ENCODE measurements at regions not wholly inside any gene's neighbourhood (a gene's known extent, or its start where the extent isn't known, plus 50 kb on each side); places are given as distances from the start of the nearest gene placed in this dataset.

GRCh38 chr14:95034788-95035187 lies 122.5 kb downstream of the DICER1 start:
- Mint-ChIP-seq H3K4me1 (no peaks in the 10 kb centered on the region), H3K27ac (no peak overlapping the region), H3K9me3 (peaks cover 3% of the 10 kb centered on the region), H3K4me3 (no peak overlapping the region), H3K36me3 (ENCODE audit: low read depth) (no peaks in the 10 kb centered on the region), H3K27me3 (peaks cover 7% of the 10 kb centered on the region)
- no peak for DNase-seq
- ChIA-PET POLR2A (no interaction called here), CTCF (interaction anchor here (1.4 kb wide), 1 partner anchor 25 kb away, joined by 3 read pairs; no protein-coding TSS in a partner anchor)

GRCh38 chr14:95033682-95034632 lies 123.4 kb downstream of the DICER1 start:
- Mint-ChIP-seq H3K4me1 (no peaks in the 10 kb centered on the region), H3K36me3 (ENCODE audit: low read depth) (no peaks in the 10 kb centered on the region), H3K27me3 (peaks cover 13% of the 10 kb centered on the region), H3K4me3 (no peak overlapping the region), H3K27ac (no peak overlapping the region), H3K9me3 (peaks cover 3% of the 10 kb centered on the region)
- DNase-seq, result no peak
- POLR2A ChIA-PET, result no interaction called here
- CTCF ChIA-PET, result interaction anchor here (1.4 kb wide), 1 partner anchor 26 kb away, joined by 3 read pairs; no protein-coding TSS in a partner anchor

- no peak overlapping the region for H3K4me3 Mint-ChIP-seq
- H3K27ac Mint-ChIP-seq, result no peak overlapping the region
- DNase-seq, result no peak
- H3K9me3 Mint-ChIP-seq, result peaks cover 3% of the 10 kb centered on the region
- no peaks in the 10 kb centered on the region for H3K36me3 Mint-ChIP-seq (ENCODE audit: low read depth)
- H3K4me1 Mint-ChIP-seq, result no peaks in the 10 kb centered on the region
- CTCF ChIA-PET, result no interaction called here
- POLR2A ChIA-PET, result no interaction called here
- H3K27me3 Mint-ChIP-seq, result peaks cover 17% of the 10 kb centered on the region
Measured at GRCh38 chr14:95033031-95033430, 124.3 kb downstream of the DICER1 start.

- Mint-ChIP-seq H3K9me3 (no peaks in the 10 kb centered on the region), H3K4me1 (no peaks in the 10 kb centered on the region), H3K27ac (no peak overlapping the region), H3K4me3 (no peak overlapping the region), H3K27me3 (peaks cover 13% of the 10 kb centered on the region), H3K36me3 (ENCODE audit: low read depth) (no peaks in the 10 kb centered on the region)
- ChIA-PET POLR2A (no interaction called here), CTCF (no interaction called here)
- DNase-seq, result peak; percentile 1
Measured at GRCh38 chr14:95026851-95027463, 130.4 kb downstream of the DICER1 start.

- H3K4me3 Mint-ChIP-seq, result no peak overlapping the region
- H3K27ac Mint-ChIP-seq, result no peak overlapping the region
- no peak for DNase-seq
- no peaks in the 10 kb centered on the region for H3K36me3 Mint-ChIP-seq (ENCODE audit: low read depth)
- ChIA-PET CTCF (no interaction called here), POLR2A (no interaction called here)
- peaks cover 13% of the 10 kb centered on the region for H3K27me3 Mint-ChIP-seq
- H3K4me1 Mint-ChIP-seq, result peaks cover 4% of the 10 kb centered on the region
- H3K9me3 Mint-ChIP-seq, result no peaks in the 10 kb centered on the region
Measured at GRCh38 chr14:95025941-95026340, 131.4 kb downstream of the DICER1 start.

- no peak overlapping the region for H3K27ac Mint-ChIP-seq
- no peaks in the 10 kb centered on the region for H3K9me3 Mint-ChIP-seq
- H3K4me1 Mint-ChIP-seq, result peaks cover 6% of the 10 kb centered on the region
- H3K27me3 Mint-ChIP-seq, result peaks cover 13% of the 10 kb centered on the region
- H3K36me3 Mint-ChIP-seq (ENCODE audit: low read depth), result no peaks in the 10 kb centered on the region
- CTCF ChIA-PET, result no interaction called here
- POLR2A ChIA-PET, result no interaction called here
- no peak overlapping the region for H3K4me3 Mint-ChIP-seq
- DNase-seq, result peak; percentile 1
Measured at GRCh38 chr14:95025218-95025617, 132.1 kb downstream of the DICER1 start.

GRCh38 chr14:95024380-95024779 lies 132.9 kb downstream of the DICER1 start:
- CTCF ChIA-PET, result no interaction called here
- Mint-ChIP-seq H3K4me3 (no peak overlapping the region), H3K27me3 (peaks cover 8% of the 10 kb centered on the region), H3K4me1 (peaks cover 6% of the 10 kb centered on the region), H3K9me3 (no peaks in the 10 kb centered on the region), H3K36me3 (ENCODE audit: low read depth) (no peaks in the 10 kb centered on the region), H3K27ac (no peak overlapping the region)
- no peak for DNase-seq
- POLR2A ChIA-PET, result no interaction called here

GRCh38 chr14:95023886-95024285 lies 133.4 kb downstream of the DICER1 start:
- ChIA-PET CTCF (no interaction called here), POLR2A (no interaction called here)
- Mint-ChIP-seq H3K27me3 (peaks cover 5% of the 10 kb centered on the region), H3K9me3 (no peaks in the 10 kb centered on the region), H3K4me3 (no peak overlapping the region), H3K27ac (no peak overlapping the region), H3K4me1 (peaks cover 6% of the 10 kb centered on the region), H3K36me3 (ENCODE audit: low read depth) (no peaks in the 10 kb centered on the region)
- no peak for DNase-seq

- Mint-ChIP-seq H3K9me3 (no peaks in the 10 kb centered on the region), H3K27me3 (peaks cover 3% of the 10 kb centered on the region), H3K4me3 (no peak overlapping the region), H3K4me1 (peaks cover 6% of the 10 kb centered on the region), H3K27ac (no peak overlapping the region), H3K36me3 (ENCODE audit: low read depth) (no peaks in the 10 kb centered on the region)
- ChIA-PET CTCF (interaction anchor here (1.4 kb wide), 1 partner anchor 14 kb away, joined by 3 read pairs; no protein-coding TSS in a partner anchor), POLR2A (no interaction called here)
- no peak for DNase-seq
Measured at GRCh38 chr14:95023115-95023514, 134.2 kb downstream of the DICER1 start.

GRCh38 chr14:95021588-95021987 lies 135.7 kb downstream of the DICER1 start:
- DNase-seq, result no peak
- Mint-ChIP-seq H3K9me3 (no peaks in the 10 kb centered on the region), H3K36me3 (ENCODE audit: low read depth) (no peaks in the 10 kb centered on the region), H3K27me3 (peaks cover 3% of the 10 kb centered on the region), H3K4me3 (no peak overlapping the region), H3K4me1 (peaks cover 6% of the 10 kb centered on the region), H3K27ac (no peak overlapping the region)
- CTCF ChIA-PET, result interaction anchor here (0.8 kb wide), 1 partner anchor 554 kb away, joined by 3 read pairs; no protein-coding TSS in a partner anchor
- POLR2A ChIA-PET, result no interaction called here

- H3K4me1 Mint-ChIP-seq, result peaks cover 6% of the 10 kb centered on the region
- H3K36me3 Mint-ChIP-seq (ENCODE audit: low read depth), result no peaks in the 10 kb centered on the region
- no peak overlapping the region for H3K27ac Mint-ChIP-seq
- no peaks in the 10 kb centered on the region for H3K9me3 Mint-ChIP-seq
- DNase-seq, result no peak
- POLR2A ChIA-PET, result no interaction called here
- CTCF ChIA-PET, result no interaction called here
- no peak overlapping the region for H3K4me3 Mint-ChIP-seq
- peaks cover 3% of the 10 kb centered on the region for H3K27me3 Mint-ChIP-seq
Measured at GRCh38 chr14:95018821-95019220, 138.5 kb downstream of the DICER1 start.

GRCh38 chr14:95015046-95015445 lies 142.3 kb downstream of the DICER1 start:
- Mint-ChIP-seq H3K4me1 (no peaks in the 10 kb centered on the region), H3K9me3 (no peaks in the 10 kb centered on the region), H3K4me3 (no peak overlapping the region), H3K27me3 (peaks cover 5% of the 10 kb centered on the region), H3K27ac (no peak overlapping the region), H3K36me3 (ENCODE audit: low read depth) (no peaks in the 10 kb centered on the region)
- POLR2A ChIA-PET, result no interaction called here
- CTCF ChIA-PET, result no interaction called here
- no peak for DNase-seq

GRCh38 chr14:95014036-95014435 lies 143.3 kb downstream of the DICER1 start:
- H3K27ac Mint-ChIP-seq, result no peak overlapping the region
- H3K4me3 Mint-ChIP-seq, result no peak overlapping the region
- H3K4me1 Mint-ChIP-seq, result no peaks in the 10 kb centered on the region
- CTCF ChIA-PET, result no interaction called here
- H3K9me3 Mint-ChIP-seq, result no peaks in the 10 kb centered on the region
- H3K36me3 Mint-ChIP-seq (ENCODE audit: low read depth), result no peaks in the 10 kb centered on the region
- peaks cover 5% of the 10 kb centered on the region for H3K27me3 Mint-ChIP-seq
- POLR2A ChIA-PET, result no interaction called here
- no peak for DNase-seq
